Breast epithelium (tissue), 4 donors: ENCODE measurements at regions not wholly inside any gene's neighbourhood (a gene's known extent, or its start where the extent isn't known, plus 50 kb on each side); places are given as distances from the start of the nearest gene placed in this dataset.

ENCODE experiments used
- DNase-seq, 2 donors: peaks; one replicate each; pipeline ENCODE4 v3.0.0-alpha.2; 2019; ENCODE audit warnings: low spot score in 2 of 2
- H3K27ac ChIP-seq, 2 donors: fragments of 200-600 bp; sonication (generic) in 1 of 2; one replicate each; pipeline ENCODE4 v1.5.1; 2016 to 2019; ENCODE audit warnings: mild to moderate bottlenecking in 1 of 2
- H3K27me3 ChIP-seq, 2 donors: fragments of 200-600 bp; sonication (generic) in 1 of 2; one replicate each; pipeline versions ENCODE4 v1.5.1 to v1.6.0; 2017 to 2019; ENCODE audit warnings: control low read depth in 1 of 2, mild to moderate bottlenecking in 1 of 2
- H3K36me3 ChIP-seq: fragments of 200-600 bp; one replicate; pipeline ENCODE4 v1.5.1; 2019
- H3K4me1 ChIP-seq, 2 donors: fragments of 200-600 bp; sonication (generic); one replicate each; pipeline ENCODE4 v1.5.1; 2016 to 2019; ENCODE audit warnings: control low read depth in 1 of 2
- H3K4me3 ChIP-seq, 3 donors: fragments of 200-600 bp; sonication (generic); 1 replicate in 2 of 3; 2 replicates in 1 of 3; pipeline ENCODE4 v1.5.1; 2016 to 2019; ENCODE audit warnings: mild to moderate bottlenecking in 3 of 3, moderate library complexity in 2 of 3
- H3K9me3 ChIP-seq, 2 donors: fragments of 200-600 bp; sonication (generic) in 1 of 2; one replicate each; pipeline ENCODE4 v1.5.1; 2016 to 2019; ENCODE audit warnings: control low read depth in 1 of 2
- CTCF ChIP-seq, 3 donors: fragments of 450-650 bp; IDR thresholded peaks; one replicate each; pipeline ENCODE4 v1.5.1; 2016 to 2017; ENCODE audit warnings: antibody characterized with exemption in 3 of 3, mild to moderate bottlenecking in 3 of 3, moderate library complexity in 3 of 3
- POLR2A ChIP-seq: fragments of 450-650 bp; IDR thresholded peaks from one replicate; pipeline ENCODE4 v1.6.1; 2016; ENCODE audit warnings: antibody characterized with exemption, mild to moderate bottlenecking, moderate library complexity
- POLR2AphosphoS5 ChIP-seq, 3 donors: sonication (generic); formaldehyde crosslinking; IDR thresholded peaks; one replicate each; pipeline ENCODE4 v1.6.1; 2017; ENCODE audit warnings: antibody characterized with exemption in 3 of 3
- intact Hi-C: fragments of 100-400 bp; cut with DNase I; formaldehyde crosslinking; loops from one replicate; pipeline ENCODE4 v1.15.1; 2023; ENCODE audit warnings: low total_unique reads

GRCh38 chr2:22600999-22601398 lies 784.0 kb upstream of the KLHL29 start:
- intact Hi-C loops, result no loop called here
- Histone ChIP-seq H3K9me3 (no peaks in the 10 kb centered on the region), H3K27ac (no peak overlapping the region), H3K27me3 (no peaks in the 10 kb centered on the region), H3K4me3 (no peak overlapping the region), H3K4me1 (no peaks in the 10 kb centered on the region), H3K36me3 (no peaks in the 10 kb centered on the region)
- TF ChIP-seq POLR2A (no peak), POLR2AphosphoS5 (IDR thresholded peaks at IDR 0.05) (no peak), CTCF (IDR thresholded peaks at IDR 0.05) (no peak)
- DNase-seq, result no peak

DNA sequence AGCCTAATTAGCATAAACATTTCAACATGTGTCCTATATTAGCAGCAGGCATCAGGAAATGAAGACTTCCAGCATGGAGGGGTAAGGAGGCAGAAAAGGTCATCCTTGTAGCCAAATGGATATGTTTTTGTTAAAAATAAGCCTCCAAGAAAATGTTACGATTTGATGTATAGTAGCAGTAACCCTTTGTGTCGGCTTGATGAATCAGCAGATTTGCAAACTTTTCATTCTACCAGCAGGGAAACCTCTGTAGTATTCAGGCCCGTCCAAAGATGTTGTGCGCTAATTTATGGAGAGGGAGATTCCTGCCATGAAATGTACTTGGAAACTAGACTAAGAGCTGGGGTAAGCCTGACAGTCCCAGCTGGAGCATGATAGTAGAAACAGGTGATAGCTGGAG lies 780.8 kb upstream of the KLHL29 start:
- Histone ChIP-seq H3K36me3 (no peaks in the 10 kb centered on the region), H3K27me3 (no peaks in the 10 kb centered on the region), H3K4me3 (no peak overlapping the region), H3K9me3 (no peaks in the 10 kb centered on the region), H3K27ac (no peak overlapping the region), H3K4me1 (no peaks in the 10 kb centered on the region)
- no peak for DNase-seq
- intact Hi-C loops, result no loop called here
- TF ChIP-seq CTCF (IDR thresholded peaks at IDR 0.05) (no peak), POLR2AphosphoS5 (IDR thresholded peaks at IDR 0.05) (no peak), POLR2A (no peak)

GRCh38 chr2:22616031-22616430 lies 768.9 kb upstream of the KLHL29 start:
- DNase-seq, result no peak
- intact Hi-C loops, result no loop called here
- H3K9me3 ChIP-seq, result no peaks in the 10 kb centered on the region
- H3K27ac ChIP-seq, result no peak overlapping the region
- no peaks in the 10 kb centered on the region for H3K27me3 ChIP-seq
- no peaks in the 10 kb centered on the region for H3K4me1 ChIP-seq
- H3K36me3 ChIP-seq, result no peaks in the 10 kb centered on the region
- no peak overlapping the region for H3K4me3 ChIP-seq
- no peak for TF ChIP-seq POLR2AphosphoS5 (IDR thresholded peaks at IDR 0.05)
- no peak for TF ChIP-seq CTCF (IDR thresholded peaks at IDR 0.05)
- TF ChIP-seq POLR2A, result no peak

DNA sequence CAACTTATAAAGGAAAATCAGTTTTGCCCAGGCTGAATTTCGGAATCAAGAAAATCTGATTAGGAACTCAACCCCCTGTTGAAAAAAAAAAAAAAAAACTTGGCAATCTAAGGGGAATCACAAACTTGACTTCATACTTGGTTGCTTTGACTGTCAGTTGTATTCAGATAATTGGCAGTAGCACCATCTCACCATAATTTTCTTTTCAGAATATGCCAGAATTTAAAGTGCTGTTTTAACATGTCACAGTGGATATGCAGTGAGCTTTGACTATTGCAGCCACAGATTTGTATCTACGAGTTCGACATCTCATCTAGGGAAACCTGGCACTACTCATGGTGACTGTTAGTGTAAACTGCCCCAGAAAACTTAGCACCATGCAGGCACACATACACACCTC lies 761.4 kb upstream of the KLHL29 start:
- Histone ChIP-seq H3K4me3 (no peak overlapping the region), H3K36me3 (no peaks in the 10 kb centered on the region), H3K9me3 (no peaks in the 10 kb centered on the region), H3K4me1 (no peaks in the 10 kb centered on the region), H3K27me3 (no peaks in the 10 kb centered on the region), H3K27ac (no peak overlapping the region)
- intact Hi-C loops, result no loop called here
- TF ChIP-seq POLR2A (no peak), POLR2AphosphoS5 (IDR thresholded peaks at IDR 0.05) (no peak), CTCF (IDR thresholded peaks at IDR 0.05) (no peak)
- DNase-seq, result no peak

GRCh38 chr2:22626621-22627020 lies 758.4 kb upstream of the KLHL29 start:
- Histone ChIP-seq H3K27ac (no peak overlapping the region), H3K4me1 (no peaks in the 10 kb centered on the region), H3K9me3 (no peaks in the 10 kb centered on the region), H3K36me3 (no peaks in the 10 kb centered on the region), H3K27me3 (no peaks in the 10 kb centered on the region), H3K4me3 (no peak overlapping the region)
- TF ChIP-seq CTCF (IDR thresholded peaks at IDR 0.05) (no peak), POLR2AphosphoS5 (IDR thresholded peaks at IDR 0.05) (no peak), POLR2A (no peak)
- intact Hi-C loops, result no loop called here
- DNase-seq, result no peak
